Type B pancreatic cell (in vitro differentiated cells): ENCODE measurements at regions not wholly inside any gene's neighbourhood (a gene's known extent, or its start where the extent isn't known, plus 50 kb on each side); places are given as distances from the start of the nearest gene placed in this dataset.

ENCODE experiments used
- DNase-seq: peaks from one replicate; pipeline ENCODE4 v3.0.0; 2021; ENCODE audit warnings: mixed read lengths; ENCODE audit not compliant: unreplicated experiment; ENCODE audit errors: extremely low spot score
- H3K27ac Mint-ChIP-seq: 2 replicates; pipeline ENCODE4 v1.8.0; 2021; ENCODE audit warnings: mild to moderate bottlenecking, mixed read lengths
- H3K27me3 Mint-ChIP-seq: 2 replicates; pipeline ENCODE4 v1.8.0; 2021; ENCODE audit warnings: mixed read lengths
- H3K36me3 Mint-ChIP-seq: 2 replicates; pipeline ENCODE4 v1.8.0; 2021; ENCODE audit warnings: mixed read lengths
- H3K4me1 Mint-ChIP-seq: one replicate; pipeline ENCODE4 v1.8.0; 2021; ENCODE audit warnings: mixed read lengths; ENCODE audit not compliant: unreplicated experiment
- H3K4me3 Mint-ChIP-seq: 2 replicates; pipeline ENCODE4 v1.8.0; 2021; ENCODE audit warnings: mild to moderate bottlenecking, mixed read lengths
- H3K9me3 Mint-ChIP-seq: 2 replicates; pipeline ENCODE4 v1.8.0; 2021; ENCODE audit warnings: mixed read lengths
- TF ChIP-seq, protein P1 (sequence below): fragments of 200-600 bp; sonication (generic); conservative IDR thresholded peaks from 2 replicates; pipeline ENCODE4 v1.5.0; 2021; ENCODE audit warnings: antibody characterized with exemption, mild to moderate bottlenecking

DNA sequence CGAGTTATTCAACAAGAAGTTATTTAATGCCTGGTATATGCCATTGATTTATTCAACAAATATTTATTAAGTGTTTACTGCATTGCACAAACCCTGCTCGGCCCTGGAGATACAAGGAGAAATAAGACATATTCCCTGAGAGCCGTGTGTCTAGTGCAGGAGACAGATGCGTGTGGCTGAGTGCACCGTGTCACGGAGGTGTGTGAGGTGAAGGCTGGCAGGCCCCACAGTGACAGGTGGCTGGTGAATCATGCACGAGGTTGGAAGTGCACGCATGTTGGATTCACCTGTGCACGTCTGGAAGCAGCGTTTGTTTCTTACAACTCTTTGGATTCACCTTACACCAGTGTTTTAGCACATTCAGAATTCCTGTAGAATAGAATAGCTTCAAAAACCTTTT lies 136.6 kb upstream of the SHH start:
- no peak overlapping the region for H3K4me3 Mint-ChIP-seq
- TF ChIP-seq, protein P1, sequence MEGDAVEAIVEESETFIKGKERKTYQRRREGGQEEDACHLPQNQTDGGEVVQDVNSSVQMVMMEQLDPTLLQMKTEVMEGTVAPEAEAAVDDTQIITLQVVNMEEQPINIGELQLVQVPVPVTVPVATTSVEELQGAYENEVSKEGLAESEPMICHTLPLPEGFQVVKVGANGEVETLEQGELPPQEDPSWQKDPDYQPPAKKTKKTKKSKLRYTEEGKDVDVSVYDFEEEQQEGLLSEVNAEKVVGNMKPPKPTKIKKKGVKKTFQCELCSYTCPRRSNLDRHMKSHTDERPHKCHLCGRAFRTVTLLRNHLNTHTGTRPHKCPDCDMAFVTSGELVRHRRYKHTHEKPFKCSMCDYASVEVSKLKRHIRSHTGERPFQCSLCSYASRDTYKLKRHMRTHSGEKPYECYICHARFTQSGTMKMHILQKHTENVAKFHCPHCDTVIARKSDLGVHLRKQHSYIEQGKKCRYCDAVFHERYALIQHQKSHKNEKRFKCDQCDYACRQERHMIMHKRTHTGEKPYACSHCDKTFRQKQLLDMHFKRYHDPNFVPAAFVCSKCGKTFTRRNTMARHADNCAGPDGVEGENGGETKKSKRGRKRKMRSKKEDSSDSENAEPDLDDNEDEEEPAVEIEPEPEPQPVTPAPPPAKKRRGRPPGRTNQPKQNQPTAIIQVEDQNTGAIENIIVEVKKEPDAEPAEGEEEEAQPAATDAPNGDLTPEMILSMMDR: no peak
- DNase-seq: no peak
- peaks cover 6% of the 10 kb centered on the region for H3K9me3 Mint-ChIP-seq
- H3K27ac Mint-ChIP-seq: no peak overlapping the region
- peaks cover 9% of the 10 kb centered on the region for H3K27me3 Mint-ChIP-seq
- H3K4me1 Mint-ChIP-seq: no peaks in the 10 kb centered on the region
- no peaks in the 10 kb centered on the region for H3K36me3 Mint-ChIP-seq

DNA sequence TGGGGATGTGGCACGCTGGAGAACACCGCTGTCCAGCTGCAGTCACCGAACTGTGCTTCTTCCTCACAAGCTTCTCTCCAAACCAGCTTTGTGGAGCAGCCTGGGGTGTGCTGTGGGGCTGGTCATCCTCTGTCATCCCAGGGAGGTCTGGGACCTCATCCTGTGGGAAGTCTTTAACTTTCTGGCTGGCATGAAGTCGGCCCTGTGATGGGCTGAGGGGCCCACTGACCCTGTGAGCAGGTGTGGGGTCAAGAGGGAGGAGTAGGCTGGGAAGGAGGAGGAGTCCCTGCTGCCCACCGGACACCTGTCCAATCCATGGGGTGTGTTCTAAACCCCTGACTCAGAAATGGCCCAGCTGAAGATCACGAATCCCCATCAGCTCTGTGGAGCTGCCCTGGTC lies 136.2 kb upstream of the SHH start:
- Mint-ChIP-seq H3K9me3 (peaks cover 6% of the 10 kb centered on the region), H3K27me3 (peaks cover 9% of the 10 kb centered on the region), H3K36me3 (no peaks in the 10 kb centered on the region), H3K27ac (no peak overlapping the region), H3K4me3 (no peak overlapping the region), H3K4me1 (no peaks in the 10 kb centered on the region)
- TF ChIP-seq, protein P1: no peak
- DNase-seq: no peak

DNA sequence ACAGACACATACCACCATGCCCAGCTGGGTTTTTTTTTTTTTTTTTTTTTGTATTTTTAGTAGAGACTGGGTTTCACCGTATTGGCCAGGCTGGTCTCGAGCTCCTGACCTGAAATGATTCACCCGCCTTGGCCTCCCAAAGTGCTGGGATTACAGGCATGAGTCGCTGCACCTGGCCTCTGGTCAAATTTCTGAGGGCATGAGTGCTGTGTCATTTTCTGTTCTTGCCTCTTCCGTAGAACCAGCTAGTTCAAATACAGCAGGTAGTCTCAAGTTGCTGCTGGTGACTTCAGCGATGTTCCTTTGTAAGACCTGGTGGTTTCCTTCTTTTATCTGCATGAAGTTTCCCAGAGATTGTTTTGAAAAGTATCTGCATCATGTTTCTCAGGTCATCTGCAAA lies 134.8 kb upstream of the SHH start:
- TF ChIP-seq, protein P1: no peak
- H3K27ac Mint-ChIP-seq: no peak overlapping the region
- H3K4me1 Mint-ChIP-seq: no peaks in the 10 kb centered on the region
- no peaks in the 10 kb centered on the region for H3K36me3 Mint-ChIP-seq
- DNase-seq: no peak
- peaks cover 11% of the 10 kb centered on the region for H3K27me3 Mint-ChIP-seq
- no peak overlapping the region for H3K4me3 Mint-ChIP-seq
- peaks cover 6% of the 10 kb centered on the region for H3K9me3 Mint-ChIP-seq

DNA sequence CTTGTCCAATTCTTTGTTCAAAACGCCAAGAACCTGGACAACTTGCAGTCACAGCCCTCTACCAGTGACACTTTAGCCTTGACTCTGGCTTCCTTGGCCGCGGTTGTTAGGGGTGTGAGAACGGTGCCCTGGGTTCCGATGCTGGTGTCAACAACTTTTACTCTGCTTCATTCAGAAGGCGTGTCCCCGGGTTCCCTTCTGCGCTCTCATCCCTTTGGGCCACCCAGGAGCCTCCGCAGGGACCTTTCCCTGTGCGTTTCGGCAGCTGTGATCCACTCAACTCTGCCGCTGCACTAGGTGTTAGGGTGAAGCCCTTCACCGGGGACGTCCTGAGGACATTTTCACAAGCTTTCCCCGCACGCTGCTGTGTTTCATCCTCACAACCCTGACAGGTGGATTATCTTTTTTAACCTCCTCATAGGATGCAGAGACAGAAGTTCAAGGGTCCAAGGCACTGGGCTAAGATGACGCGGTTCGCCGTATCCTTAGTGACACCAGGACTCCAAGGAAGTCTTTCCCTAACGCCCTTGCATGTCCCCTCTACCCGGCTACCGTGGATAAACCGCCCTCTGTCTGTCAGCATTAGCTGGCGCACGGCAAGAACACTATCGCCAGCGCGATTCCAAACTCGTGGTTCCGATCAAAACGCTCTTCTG lies 133.5 kb upstream of the SHH start:
- no peaks in the 10 kb centered on the region for H3K4me1 Mint-ChIP-seq
- no peaks in the 10 kb centered on the region for H3K36me3 Mint-ChIP-seq
- peaks cover 20% of the 10 kb centered on the region for H3K27me3 Mint-ChIP-seq
- H3K27ac Mint-ChIP-seq: no peak overlapping the region
- TF ChIP-seq, protein P1: no peak
- no peak for DNase-seq
- no peak overlapping the region for H3K4me3 Mint-ChIP-seq
- peaks cover 6% of the 10 kb centered on the region for H3K9me3 Mint-ChIP-seq

DNA sequence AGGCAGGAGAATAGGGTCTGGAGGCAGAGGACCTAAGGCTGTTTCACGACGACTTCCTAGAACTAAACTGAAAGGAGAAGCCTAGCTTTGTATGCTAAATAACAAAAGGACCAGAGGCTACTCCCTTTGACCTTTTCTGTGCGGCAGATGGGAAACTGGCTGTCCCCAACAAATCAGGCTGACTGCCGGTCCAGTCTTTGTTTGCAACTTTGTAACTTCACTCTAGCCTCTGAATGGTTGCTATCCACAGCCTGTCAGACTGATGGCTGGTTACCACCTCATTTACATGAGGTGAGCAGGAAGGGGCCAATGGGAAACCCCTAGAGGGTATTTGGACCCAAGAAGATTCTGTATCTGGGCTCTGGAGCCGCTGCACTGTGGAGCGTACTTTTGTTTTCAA lies 132.6 kb upstream of the SHH start:
- no peak for DNase-seq
- Mint-ChIP-seq H3K4me1 (no peaks in the 10 kb centered on the region), H3K36me3 (no peaks in the 10 kb centered on the region)

More for the DNA sequence above, 132.6 kb upstream of the SHH start:
- Mint-ChIP-seq H3K4me3 (no peak overlapping the region), H3K27me3 (peaks cover 23% of the 10 kb centered on the region), H3K27ac (no peak overlapping the region), H3K9me3 (peaks cover 6% of the 10 kb centered on the region)
- TF ChIP-seq, protein P1: no peak
